Bone marrow (tissue), 2 donors: ENCODE measurements at regions not wholly inside any gene's neighbourhood (a gene's known extent, or its start where the extent isn't known, plus 50 kb on each side); places are given as distances from the start of the nearest gene placed in this dataset.

ENCODE experiments used
- DNase-seq, 2 donors: peaks; one replicate each; lab custom pipeline; 2025; lab: John Stamatoyannopoulos, UW

DNA sequence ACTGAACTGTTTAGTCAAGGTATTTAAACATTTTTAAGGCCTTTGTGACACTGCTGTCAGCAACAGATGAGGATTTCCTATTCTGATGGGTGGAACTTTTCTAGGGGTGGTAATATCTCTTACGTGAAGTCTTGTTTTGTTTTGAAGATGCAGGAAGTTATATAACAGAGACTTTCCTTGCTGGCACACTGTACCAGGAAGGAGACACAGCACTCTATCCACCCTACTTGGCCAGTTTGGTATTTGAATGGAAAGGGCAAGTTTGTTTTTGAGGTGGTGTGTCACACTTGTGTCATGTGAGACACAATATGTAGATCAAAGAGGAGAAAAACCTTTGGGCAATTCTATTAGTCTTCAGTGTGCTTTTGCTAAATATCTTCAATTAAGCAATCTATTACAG is 51.6 kb upstream of the SRP54 start:
- peak in 1 of 2 donors; percentile 11 for DNase-seq

DNA sequence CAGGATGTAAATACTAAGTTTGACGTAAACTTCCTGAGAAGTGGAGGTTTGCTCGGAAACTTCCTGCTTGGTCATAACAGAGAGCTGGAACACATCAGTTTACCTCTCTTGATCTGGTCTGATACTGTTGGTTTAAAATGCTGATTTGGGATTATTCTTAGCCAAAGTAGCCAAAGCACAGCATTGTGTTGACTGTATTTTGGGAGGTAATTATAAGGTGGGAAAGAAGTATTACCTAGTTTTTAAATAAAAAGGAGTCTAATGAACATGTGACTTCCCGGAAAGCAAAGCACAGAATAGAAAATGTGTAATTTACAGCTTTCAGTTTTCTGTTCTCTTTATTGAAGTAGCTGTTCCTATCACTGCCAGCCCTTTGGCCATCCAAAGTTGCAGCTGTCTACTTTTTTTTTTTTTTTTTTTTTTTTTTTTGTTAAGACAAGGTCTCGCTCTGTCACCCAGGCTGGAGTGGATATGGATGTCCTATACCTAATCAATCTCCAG is 52.2 kb upstream of the SRP54 start:
- no peak for DNase-seq

DNA sequence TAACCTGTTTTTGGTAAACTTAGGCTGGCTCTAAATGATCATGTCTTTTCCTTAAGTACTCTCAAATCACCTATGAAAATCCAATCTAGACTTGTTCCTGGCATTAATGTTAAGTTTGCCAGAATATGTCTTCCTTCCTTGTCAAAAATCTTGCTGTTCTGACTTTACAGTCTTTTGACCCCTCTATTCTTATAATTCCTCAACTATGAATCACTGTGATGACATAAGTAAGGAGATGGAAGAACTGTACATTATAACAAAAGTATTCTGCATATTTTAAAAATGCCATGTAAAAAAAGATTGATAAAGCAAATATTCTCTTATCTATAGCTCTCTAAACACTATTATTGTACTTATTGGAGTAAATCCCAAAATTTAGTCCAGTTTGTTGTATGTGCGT is 51.4 kb upstream of the BAZ1A start:
- DNase-seq, result no peak
